ENCODE measurements at regions not wholly inside any gene's neighbourhood (a gene's known extent, or its start where the extent isn't known, plus 50 kb on each side); places are given as distances from the start of the nearest gene placed in this dataset.
"Not testable (repeated sequence)": the region's sequence is repeated elsewhere in the genome, so short reads cannot be mapped to it uniquely, and the experiment has no call there.

DNA sequence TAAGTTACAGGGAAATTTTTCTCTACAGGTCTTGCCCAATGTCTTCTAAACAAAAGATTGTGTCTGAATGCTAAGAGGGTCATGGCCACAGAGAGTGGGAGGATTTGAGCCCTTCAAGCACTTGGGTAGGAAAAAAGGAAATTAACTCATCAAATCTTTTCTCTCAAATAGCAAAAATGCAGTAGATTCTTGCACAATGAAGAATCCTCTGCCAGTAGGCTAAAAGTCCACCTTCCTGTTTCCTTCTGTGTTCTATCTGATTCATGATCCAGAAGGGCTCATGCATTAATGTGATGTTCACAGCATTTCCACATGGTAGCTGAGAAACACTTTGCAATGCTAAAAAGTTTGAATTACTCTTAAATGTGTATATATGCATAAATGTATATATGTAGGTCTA, 177.1 kb downstream of the CD47 start:
- H3K4me1 Mint-ChIP-seq, result peaks cover 13% of the 10 kb centered on the region
- DNase-seq, result no peak
- no peaks in the 10 kb centered on the region for H3K36me3 Mint-ChIP-seq (ENCODE audit: low read depth)
- peaks cover 10% of the 10 kb centered on the region for H3K27me3 Mint-ChIP-seq (ENCODE audit: low read depth, poor library complexity)
- peaks cover 20% of the 10 kb centered on the region for H3K9me3 Mint-ChIP-seq
- TF ChIP-seq CTCF (IDR thresholded peaks at IDR 0.05), result no peak
- no peak overlapping the region for H3K4me3 Mint-ChIP-seq
- H3K27ac Mint-ChIP-seq, result no peak overlapping the region

DNA sequence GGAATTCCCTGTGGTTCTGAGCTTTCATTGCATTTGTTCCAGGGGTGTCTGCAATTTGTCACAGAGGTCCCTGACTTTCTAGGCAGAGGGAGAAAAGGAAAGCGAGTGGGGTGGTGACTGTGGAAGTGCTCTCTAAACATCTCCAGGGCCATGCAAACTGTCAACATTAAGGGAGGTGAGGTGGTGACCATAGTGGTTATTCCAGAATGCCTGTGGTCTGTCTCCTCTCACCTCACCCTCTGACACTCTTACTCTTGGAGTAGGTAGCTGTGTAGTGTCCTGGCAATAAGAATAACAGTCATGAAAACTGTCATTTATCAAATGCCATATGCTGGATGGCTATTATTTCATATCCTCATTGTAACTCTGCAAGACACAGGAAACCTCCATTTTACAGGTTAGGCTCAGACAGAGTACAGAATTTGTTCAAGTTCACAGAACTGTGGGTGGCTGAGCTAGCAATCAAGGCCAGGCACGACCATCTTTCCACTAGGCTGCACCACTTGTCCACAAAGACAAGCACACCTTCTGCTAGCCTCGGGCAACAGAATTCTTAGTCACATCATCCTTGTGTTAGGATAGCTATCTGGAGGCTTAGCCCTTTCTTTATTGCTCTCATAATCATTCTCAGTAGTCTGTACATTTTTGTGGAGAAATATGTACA, 179.4 kb downstream of the CD47 start:
- DNase-seq, result no peak
- H3K36me3 Mint-ChIP-seq (ENCODE audit: low read depth), result no peaks in the 10 kb centered on the region
- TF ChIP-seq CTCF (IDR thresholded peaks at IDR 0.05), result no peak
- peaks cover 7% of the 10 kb centered on the region for H3K9me3 Mint-ChIP-seq
- H3K27ac Mint-ChIP-seq, result no peak overlapping the region
- no peak overlapping the region for H3K4me3 Mint-ChIP-seq
- peaks cover 6% of the 10 kb centered on the region for H3K4me1 Mint-ChIP-seq
- peaks cover 7% of the 10 kb centered on the region for H3K27me3 Mint-ChIP-seq (ENCODE audit: low read depth, poor library complexity)

GRCh38 chr3:107910713-107911259, 180.0 kb downstream of the CD47 start:
- no peak for DNase-seq
- no peaks in the 10 kb centered on the region for H3K4me1 Mint-ChIP-seq
- H3K27ac Mint-ChIP-seq, result no peak overlapping the region
- no peak for TF ChIP-seq CTCF (IDR thresholded peaks at IDR 0.05)
- H3K9me3 Mint-ChIP-seq, result peaks cover 5% of the 10 kb centered on the region
- H3K4me3 Mint-ChIP-seq, result no peak overlapping the region
- H3K36me3 Mint-ChIP-seq (ENCODE audit: low read depth), result no peaks in the 10 kb centered on the region
- H3K27me3 Mint-ChIP-seq (ENCODE audit: low read depth, poor library complexity), result peaks cover 7% of the 10 kb centered on the region

DNA sequence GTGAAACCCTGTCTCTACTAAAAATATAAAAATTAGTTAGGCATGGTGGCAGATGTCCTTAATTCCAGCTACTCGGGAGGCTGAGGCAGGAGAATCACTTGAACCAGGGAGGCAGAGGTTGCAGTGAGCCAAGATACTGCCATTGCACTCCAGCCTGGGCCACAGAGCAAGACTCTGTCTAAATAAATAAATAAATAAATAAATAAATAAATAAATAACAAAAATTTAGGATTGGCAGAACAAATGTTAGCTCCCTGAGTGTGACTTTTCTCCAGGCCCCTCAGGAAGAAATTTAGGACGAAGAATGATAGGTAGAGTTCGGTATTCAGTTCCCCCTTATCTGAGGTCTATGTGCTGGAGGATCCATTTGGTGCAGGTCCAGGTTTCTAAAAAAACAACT, 181.2 kb downstream of the CD47 start:
- not testable (repeated sequence) for H3K36me3 Mint-ChIP-seq (ENCODE audit: low read depth); DNase-seq; H3K9me3 Mint-ChIP-seq; H3K27me3 Mint-ChIP-seq (ENCODE audit: low read depth, poor library complexity); H3K4me1 Mint-ChIP-seq; H3K4me3 Mint-ChIP-seq; H3K27ac Mint-ChIP-seq

DNA sequence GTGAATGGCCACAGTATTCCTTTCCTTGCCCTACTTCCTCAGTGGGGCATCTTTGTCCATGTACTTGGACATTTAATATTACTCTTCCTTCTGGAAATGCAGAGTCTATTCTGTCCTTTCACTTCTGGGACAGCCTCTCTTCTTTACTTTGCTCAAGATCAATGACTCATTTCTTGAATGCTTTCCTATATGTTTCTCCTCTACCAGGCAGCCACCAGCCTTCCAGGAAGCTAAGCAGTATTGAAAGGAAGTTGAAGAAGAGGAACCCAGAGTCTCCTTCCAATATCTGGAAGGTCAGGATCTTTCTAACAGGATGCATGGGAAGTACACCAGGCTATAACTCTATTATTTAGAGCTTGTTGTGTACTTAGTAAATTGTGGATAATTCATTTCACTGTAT, 182.8 kb downstream of the CD47 start:
- TF ChIP-seq CTCF (IDR thresholded peaks at IDR 0.05), result no peak
- Mint-ChIP-seq H3K4me3 (no peak overlapping the region), H3K27ac (no peak overlapping the region), H3K36me3 (ENCODE audit: low read depth) (no peaks in the 10 kb centered on the region), H3K4me1 (peaks cover 6% of the 10 kb centered on the region), H3K27me3 (ENCODE audit: low read depth, poor library complexity) (peaks cover 7% of the 10 kb centered on the region), H3K9me3 (peaks cover 3% of the 10 kb centered on the region)
- DNase-seq, result no peak

GRCh38 chr3:107904536-107905066, 186.2 kb downstream of the CD47 start:
- Mint-ChIP-seq H3K4me3 (no peak overlapping the region), H3K4me1 (peaks cover 10% of the 10 kb centered on the region), H3K36me3 (ENCODE audit: low read depth) (no peaks in the 10 kb centered on the region), H3K9me3 (peaks cover 4% of the 10 kb centered on the region), H3K27me3 (ENCODE audit: low read depth, poor library complexity) (peaks cover 9% of the 10 kb centered on the region), H3K27ac (no peak overlapping the region)
- no peak for TF ChIP-seq CTCF (IDR thresholded peaks at IDR 0.05)
- no peak for DNase-seq

All from nephron progenitor cell (in vitro differentiated cells).